Neural progenitor cell (in vitro differentiated cells): ENCODE measurements at regions not wholly inside any gene's neighbourhood (a gene's known extent, or its start where the extent isn't known, plus 50 kb on each side); places are given as distances from the start of the nearest gene placed in this dataset.

Experiments used
- DNase-seq: peaks from one replicate; pipeline ENCODE4 v3.0.0-alpha.2; 2016; ENCODE audit warnings: low spot score
- H2AFZ ChIP-seq: fragments of 200-600 bp; sonication (generic); replicated peaks from 2 replicates; pipeline ENCODE4 v1.6.1; 2016; ENCODE audit warnings: antibody characterized with exemption
- H3F3A ChIP-seq: fragments of 200-600 bp; sonication (generic); 2 replicates; pipeline ENCODE4 v1.6.1; 2016; ENCODE audit warnings: antibody characterized with exemption, low read depth
- H3K27ac ChIP-seq: fragments of 200-600 bp; sonication (generic); 2 replicates; pipeline ENCODE4 v1.5.1; 2016; ENCODE audit warnings: mild to moderate bottlenecking
- H3K27me3 ChIP-seq: fragments of 200-600 bp; sonication (generic); 2 replicates; pipeline ENCODE4 v1.6.1; 2016; ENCODE audit warnings: mild to moderate bottlenecking, moderate library complexity
- H3K36me3 ChIP-seq: fragments of 200-600 bp; sonication (generic); 2 replicates; pipeline ENCODE4 v1.5.1; 2016
- H3K4me1 ChIP-seq: fragments of 200-600 bp; sonication (generic); 2 replicates; pipeline ENCODE4 v1.6.1; 2016; ENCODE audit warnings: mixed run types
- H3K4me2 ChIP-seq: fragments of 200-600 bp; sonication (generic); 2 replicates; pipeline ENCODE4 v1.6.1; 2016
- H3K4me3 ChIP-seq: fragments of 200-600 bp; sonication (generic); 2 replicates; pipeline ENCODE4 v1.5.1; 2016
- H3K79me2 ChIP-seq: fragments of 200-600 bp; sonication (generic); 2 replicates; pipeline ENCODE4 v1.6.1; 2016; ENCODE audit warnings: low read depth
- H3K9ac ChIP-seq: fragments of 200-600 bp; sonication (generic); 2 replicates; pipeline ENCODE4 v1.6.1; 2016
- H3K9me3 ChIP-seq: fragments of 200-600 bp; sonication (generic); 2 replicates; pipeline ENCODE4 v1.5.1; 2016; ENCODE audit warnings: low read depth
- H4K20me1 ChIP-seq: fragments of 200-600 bp; sonication (generic); 2 replicates; pipeline ENCODE4 v1.6.1; 2016; ENCODE audit warnings: low read depth
- H3K27ac Mint-ChIP-seq: 3 replicates; pipeline ENCODE4 v1.8.0; 2021; ENCODE audit warnings: mixed read lengths
- H3K27me3 Mint-ChIP-seq: 2 replicates; pipeline ENCODE4 v1.8.0; 2022; ENCODE audit warnings: low read depth, mild to moderate bottlenecking, inconsistent platforms, moderate library complexity, mixed read lengths; ENCODE audit not compliant: insufficient read depth
- H3K36me3 Mint-ChIP-seq: 3 replicates; pipeline ENCODE4 v1.8.0; 2021; ENCODE audit warnings: mixed read lengths
- H3K4me1 Mint-ChIP-seq: 3 replicates; pipeline ENCODE4 v1.8.0; 2021; ENCODE audit warnings: mixed read lengths
- H3K4me3 Mint-ChIP-seq: 3 replicates; pipeline ENCODE4 v1.8.0; 2021; ENCODE audit warnings: mild to moderate bottlenecking, moderate library complexity, mixed read lengths
- H3K9me3 Mint-ChIP-seq: 3 replicates; pipeline ENCODE4 v1.8.0; 2020; ENCODE audit warnings: mixed read lengths
- EZH2 ChIP-seq: fragments of 200-600 bp; sonication (generic); IDR thresholded peaks from 2 replicates; pipeline ENCODE4 v1.6.1; 2017; ENCODE audit warnings: antibody characterized with exemption, mild to moderate bottlenecking, moderate library complexity
- EZH2phosphoT487 ChIP-seq: fragments of 200-600 bp; sonication (generic); IDR thresholded peaks from 2 replicates; pipeline ENCODE4 v1.6.1; 2017; ENCODE audit warnings: antibody characterized with exemption
- TF ChIP-seq, protein P1 (sequence below): fragments of 200-600 bp; sonication (generic); IDR thresholded peaks from 2 replicates; pipeline ENCODE4 v1.5.1; 2017; ENCODE audit warnings: antibody characterized with exemption, mild to moderate bottlenecking

GRCh38 chr7:131008840-131009711 is 275.1 kb upstream of the KLF14 start:
- H3F3A ChIP-seq, result peaks cover 4% of the 10 kb centered on the region
- no peak for DNase-seq
- no peak overlapping the region for H3K4me2 ChIP-seq
- Mint-ChIP-seq H3K36me3 (no peaks in the 10 kb centered on the region), H3K9me3 (no peaks in the 10 kb centered on the region), H3K4me1 (peaks cover 10% of the 10 kb centered on the region), H3K27ac (no peak overlapping the region), H3K27me3 (peaks cover 3% of the 10 kb centered on the region), H3K4me3 (no peak overlapping the region)
- no peaks in the 10 kb centered on the region for H3K27me3 ChIP-seq
- H4K20me1 ChIP-seq, result no peaks in the 10 kb centered on the region
- no peaks in the 10 kb centered on the region for H3K9me3 ChIP-seq
- no peak overlapping the region for H3K9ac ChIP-seq
- H2AFZ ChIP-seq, result no peak overlapping the region
- TF ChIP-seq, protein P1, sequence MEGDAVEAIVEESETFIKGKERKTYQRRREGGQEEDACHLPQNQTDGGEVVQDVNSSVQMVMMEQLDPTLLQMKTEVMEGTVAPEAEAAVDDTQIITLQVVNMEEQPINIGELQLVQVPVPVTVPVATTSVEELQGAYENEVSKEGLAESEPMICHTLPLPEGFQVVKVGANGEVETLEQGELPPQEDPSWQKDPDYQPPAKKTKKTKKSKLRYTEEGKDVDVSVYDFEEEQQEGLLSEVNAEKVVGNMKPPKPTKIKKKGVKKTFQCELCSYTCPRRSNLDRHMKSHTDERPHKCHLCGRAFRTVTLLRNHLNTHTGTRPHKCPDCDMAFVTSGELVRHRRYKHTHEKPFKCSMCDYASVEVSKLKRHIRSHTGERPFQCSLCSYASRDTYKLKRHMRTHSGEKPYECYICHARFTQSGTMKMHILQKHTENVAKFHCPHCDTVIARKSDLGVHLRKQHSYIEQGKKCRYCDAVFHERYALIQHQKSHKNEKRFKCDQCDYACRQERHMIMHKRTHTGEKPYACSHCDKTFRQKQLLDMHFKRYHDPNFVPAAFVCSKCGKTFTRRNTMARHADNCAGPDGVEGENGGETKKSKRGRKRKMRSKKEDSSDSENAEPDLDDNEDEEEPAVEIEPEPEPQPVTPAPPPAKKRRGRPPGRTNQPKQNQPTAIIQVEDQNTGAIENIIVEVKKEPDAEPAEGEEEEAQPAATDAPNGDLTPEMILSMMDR, result no peak
- TF ChIP-seq EZH2phosphoT487 (no peak), EZH2 (no peak)
- H3K27ac ChIP-seq, result no peak overlapping the region
- H3K4me1 ChIP-seq, result peaks cover 5% of the 10 kb centered on the region
- H3K4me3 ChIP-seq, result no peak overlapping the region
- H3K36me3 ChIP-seq, result no peaks in the 10 kb centered on the region
- no peaks in the 10 kb centered on the region for H3K79me2 ChIP-seq

GRCh38 chr7:131010029-131010716 is 276.2 kb upstream of the KLF14 start:
- Histone ChIP-seq H3K27ac (no peak overlapping the region), H2AFZ (no peak overlapping the region), H3K4me2 (no peak overlapping the region), H3K36me3 (no peaks in the 10 kb centered on the region), H3K79me2 (no peaks in the 10 kb centered on the region), H3K4me3 (no peak overlapping the region), H3K9ac (no peak overlapping the region), H4K20me1 (no peaks in the 10 kb centered on the region), H3F3A (peaks cover 4% of the 10 kb centered on the region), H3K9me3 (no peaks in the 10 kb centered on the region), H3K27me3 (no peaks in the 10 kb centered on the region), H3K4me1 (peaks cover 5% of the 10 kb centered on the region)
- no peak for DNase-seq
- Mint-ChIP-seq H3K27me3 (peaks cover under 1% of the 10 kb centered on the region), H3K27ac (no peak overlapping the region), H3K9me3 (no peaks in the 10 kb centered on the region), H3K36me3 (no peaks in the 10 kb centered on the region), H3K4me1 (peaks cover 10% of the 10 kb centered on the region), H3K4me3 (no peak overlapping the region)
- no peak for TF ChIP-seq EZH2
- TF ChIP-seq EZH2phosphoT487, result no peak
- TF ChIP-seq, protein P1, result no peak

DNA sequence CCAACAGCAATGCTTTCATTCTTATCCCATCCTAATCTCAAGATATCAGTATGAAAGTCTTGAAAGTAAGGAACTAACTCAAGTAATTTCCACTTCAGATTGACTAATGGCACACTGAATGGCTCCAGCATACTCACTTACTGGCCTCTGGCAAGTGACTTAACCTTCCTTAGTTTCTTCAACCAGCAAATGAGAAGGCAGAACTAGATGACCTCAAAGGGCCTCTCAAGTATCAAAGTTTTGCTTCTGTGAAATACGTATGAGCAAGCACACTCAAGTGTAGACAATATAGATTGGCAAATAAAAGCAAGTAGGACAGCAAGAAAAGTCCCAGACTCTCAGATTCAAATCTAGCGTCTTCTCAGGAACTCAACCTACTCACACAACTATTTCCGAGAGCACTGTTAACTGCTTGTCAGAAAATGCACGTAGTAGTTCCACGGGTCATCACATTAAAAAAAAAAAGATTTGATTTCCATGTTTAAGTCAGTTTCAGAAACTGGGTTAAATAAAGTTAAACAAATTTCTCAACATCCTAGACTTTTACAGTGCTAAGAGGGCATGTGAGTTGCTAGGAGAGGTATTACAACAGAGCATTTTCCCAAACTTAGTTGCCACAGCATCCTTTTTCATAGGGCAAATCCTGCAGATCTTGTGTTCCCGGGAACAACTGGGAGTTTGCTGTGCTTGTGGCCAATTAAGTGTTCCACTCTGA is 276.9 kb upstream of the KLF14 start:
- peaks cover 5% of the 10 kb centered on the region for H3K4me1 ChIP-seq
- Mint-ChIP-seq H3K4me1 (peaks cover 13% of the 10 kb centered on the region), H3K27ac (no peak overlapping the region)

More for the DNA sequence above, 276.9 kb upstream of the KLF14 start:
- no peaks in the 10 kb centered on the region for H3K9me3 Mint-ChIP-seq
- Histone ChIP-seq H4K20me1 (no peaks in the 10 kb centered on the region), H3K4me2 (no peak overlapping the region), H3K9me3 (no peaks in the 10 kb centered on the region), H3K4me3 (no peak overlapping the region), H3K9ac (no peak overlapping the region), H3K27me3 (no peaks in the 10 kb centered on the region), H3F3A (peaks cover 4% of the 10 kb centered on the region), H3K79me2 (no peaks in the 10 kb centered on the region), H2AFZ (no peak overlapping the region), H3K27ac (no peak overlapping the region), H3K36me3 (no peaks in the 10 kb centered on the region)
- no peaks in the 10 kb centered on the region for H3K36me3 Mint-ChIP-seq
- no peak overlapping the region for H3K4me3 Mint-ChIP-seq
- DNase-seq, result no peak
- TF ChIP-seq, protein P1, result no peak
- TF ChIP-seq EZH2 (no peak), EZH2phosphoT487 (no peak)
- peaks cover 2% of the 10 kb centered on the region for H3K27me3 Mint-ChIP-seq
